HG03571 (cell line): ENCODE measurements at regions not wholly inside any gene's neighbourhood (a gene's known extent, or its start where the extent isn't known, plus 50 kb on each side); places are given as distances from the start of the nearest gene placed in this dataset.
"Not testable (repeated sequence)": the region's sequence is repeated elsewhere in the genome, so short reads cannot be mapped to it uniquely, and the experiment has no call there.

ENCODE experiments used
- ATAC-seq: cut with Tn5 transposase; IDR thresholded peaks from one replicate; pipeline ENCODE4 v1.9.1; 2021; ENCODE audit not compliant: unreplicated experiment

GRCh38 chr7:13262929-13263530 lies 575.6 kb downstream of the ARL4A start:
- ATAC-seq: no peak

- ATAC-seq: no peak
Observed at GRCh38 chr7:13265271-13265670, 577.8 kb downstream of the ARL4A start.

- ATAC-seq: not testable (repeated sequence)
Observed at GRCh38 chr7:13274205-13274604, 586.8 kb downstream of the ARL4A start.

- no peak for ATAC-seq
Observed at GRCh38 chr7:13276977-13277376, 589.5 kb downstream of the ARL4A start.

- ATAC-seq: no peak
Observed at GRCh38 chr7:13278020-13278419, 590.6 kb downstream of the ARL4A start.

- no peak for ATAC-seq
Observed at GRCh38 chr7:13279854-13280435, 592.5 kb downstream of the ARL4A start.

GRCh38 chr7:13282377-13282980 lies 595.0 kb downstream of the ARL4A start:
- no peak for ATAC-seq

GRCh38 chr7:13286916-13287315 lies 599.5 kb downstream of the ARL4A start:
- no peak for ATAC-seq

GRCh38 chr7:13288516-13288915 lies 601.1 kb downstream of the ARL4A start:
- no peak for ATAC-seq

- no peak for ATAC-seq
Observed at GRCh38 chr7:13290975-13291374, 603.5 kb downstream of the ARL4A start.

GRCh38 chr7:13293264-13294002 lies 606.0 kb downstream of the ARL4A start:
- no peak for ATAC-seq

- no peak for ATAC-seq
Observed at GRCh38 chr7:13307040-13307439, 619.6 kb downstream of the ARL4A start.

- ATAC-seq: no peak
Observed at GRCh38 chr7:13308423-13308822, 621.0 kb downstream of the ARL4A start.

GRCh38 chr7:13309535-13309934 lies 622.1 kb downstream of the ARL4A start:
- ATAC-seq: no peak

GRCh38 chr7:13312307-13312706 lies 624.9 kb downstream of the ARL4A start:
- ATAC-seq: no peak

GRCh38 chr7:13320333-13320732 lies 632.9 kb downstream of the ARL4A start:
- no peak for ATAC-seq

GRCh38 chr7:13321316-13321715 lies 633.9 kb downstream of the ARL4A start:
- no peak for ATAC-seq

- no peak for ATAC-seq
Observed at GRCh38 chr7:13322126-13322525, 634.7 kb downstream of the ARL4A start.

- ATAC-seq: no peak
Observed at GRCh38 chr7:13327669-13328068, 640.2 kb downstream of the ARL4A start.

- ATAC-seq: no peak
Observed at GRCh38 chr7:13333371-13333770, 645.9 kb downstream of the ARL4A start.

- no peak for ATAC-seq
Observed at GRCh38 chr7:13336227-13336626, 648.8 kb downstream of the ARL4A start.

GRCh38 chr7:13352677-13353076 lies 636.8 kb downstream of the ETV1 start:
- ATAC-seq: no peak
